ENCODE measurements at regions not wholly inside any gene's neighbourhood (a gene's known extent, or its start where the extent isn't known, plus 50 kb on each side); places are given as distances from the start of the nearest gene placed in this dataset.

DNA sequence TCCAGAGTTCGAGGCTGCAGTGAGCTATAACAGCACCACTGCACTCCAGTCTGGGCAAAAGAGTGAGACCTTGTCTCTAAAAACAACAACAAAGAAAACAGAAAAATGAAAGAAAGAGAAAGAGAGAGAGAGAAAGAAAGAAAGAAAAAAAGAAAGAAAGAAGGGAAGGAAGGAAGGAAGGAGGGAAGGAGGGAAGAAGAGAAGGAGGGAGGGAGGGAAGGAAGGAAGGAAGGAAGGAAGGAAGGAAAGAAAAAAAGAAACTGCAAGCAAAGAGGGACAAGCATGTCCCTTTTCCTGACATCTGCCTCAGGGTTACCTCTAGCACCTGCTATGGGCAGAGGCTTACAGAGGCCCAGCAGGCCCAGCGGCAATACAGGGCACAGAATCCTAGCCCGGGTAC is 475.0 kb downstream of the MIAT start:
- TF ChIP-seq, protein P1, sequence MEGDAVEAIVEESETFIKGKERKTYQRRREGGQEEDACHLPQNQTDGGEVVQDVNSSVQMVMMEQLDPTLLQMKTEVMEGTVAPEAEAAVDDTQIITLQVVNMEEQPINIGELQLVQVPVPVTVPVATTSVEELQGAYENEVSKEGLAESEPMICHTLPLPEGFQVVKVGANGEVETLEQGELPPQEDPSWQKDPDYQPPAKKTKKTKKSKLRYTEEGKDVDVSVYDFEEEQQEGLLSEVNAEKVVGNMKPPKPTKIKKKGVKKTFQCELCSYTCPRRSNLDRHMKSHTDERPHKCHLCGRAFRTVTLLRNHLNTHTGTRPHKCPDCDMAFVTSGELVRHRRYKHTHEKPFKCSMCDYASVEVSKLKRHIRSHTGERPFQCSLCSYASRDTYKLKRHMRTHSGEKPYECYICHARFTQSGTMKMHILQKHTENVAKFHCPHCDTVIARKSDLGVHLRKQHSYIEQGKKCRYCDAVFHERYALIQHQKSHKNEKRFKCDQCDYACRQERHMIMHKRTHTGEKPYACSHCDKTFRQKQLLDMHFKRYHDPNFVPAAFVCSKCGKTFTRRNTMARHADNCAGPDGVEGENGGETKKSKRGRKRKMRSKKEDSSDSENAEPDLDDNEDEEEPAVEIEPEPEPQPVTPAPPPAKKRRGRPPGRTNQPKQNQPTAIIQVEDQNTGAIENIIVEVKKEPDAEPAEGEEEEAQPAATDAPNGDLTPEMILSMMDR (IDR thresholded peaks at IDR 0.05; ENCODE audit: low read depth, low read length, missing control alignments) = no peak
- DNase-seq (ENCODE audit: low read depth) = no peak
- no peak overlapping the region for H3K4me3 ChIP-seq (ENCODE audit: low read depth, low read length)

DNA sequence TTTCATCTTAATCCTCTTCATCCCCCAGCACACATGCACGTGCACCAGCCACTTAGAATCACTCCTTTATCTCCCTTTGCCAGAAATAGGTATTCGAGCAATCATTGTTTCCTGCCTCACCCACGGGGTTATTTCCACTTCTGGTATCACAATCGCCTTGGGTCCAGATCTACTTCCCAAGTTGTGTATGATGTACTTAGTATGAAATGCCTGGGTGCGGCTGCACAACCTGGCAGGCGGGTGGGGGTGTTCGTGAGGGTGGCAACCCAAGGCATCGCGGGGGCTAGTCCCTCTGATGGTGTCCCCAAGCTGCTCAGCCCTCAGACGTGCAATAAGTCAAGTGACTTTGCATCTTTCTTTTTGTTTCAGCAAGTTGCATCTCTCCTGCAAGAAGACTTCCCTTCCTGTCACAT is 475.6 kb downstream of the MIAT start:
- TF ChIP-seq, protein P1 (IDR thresholded peaks at IDR 0.05; ENCODE audit: low read depth, low read length, missing control alignments) = no peak
- no peak overlapping the region for H3K4me3 ChIP-seq (ENCODE audit: low read depth, low read length)
- DNase-seq (ENCODE audit: low read depth) = no peak

DNA sequence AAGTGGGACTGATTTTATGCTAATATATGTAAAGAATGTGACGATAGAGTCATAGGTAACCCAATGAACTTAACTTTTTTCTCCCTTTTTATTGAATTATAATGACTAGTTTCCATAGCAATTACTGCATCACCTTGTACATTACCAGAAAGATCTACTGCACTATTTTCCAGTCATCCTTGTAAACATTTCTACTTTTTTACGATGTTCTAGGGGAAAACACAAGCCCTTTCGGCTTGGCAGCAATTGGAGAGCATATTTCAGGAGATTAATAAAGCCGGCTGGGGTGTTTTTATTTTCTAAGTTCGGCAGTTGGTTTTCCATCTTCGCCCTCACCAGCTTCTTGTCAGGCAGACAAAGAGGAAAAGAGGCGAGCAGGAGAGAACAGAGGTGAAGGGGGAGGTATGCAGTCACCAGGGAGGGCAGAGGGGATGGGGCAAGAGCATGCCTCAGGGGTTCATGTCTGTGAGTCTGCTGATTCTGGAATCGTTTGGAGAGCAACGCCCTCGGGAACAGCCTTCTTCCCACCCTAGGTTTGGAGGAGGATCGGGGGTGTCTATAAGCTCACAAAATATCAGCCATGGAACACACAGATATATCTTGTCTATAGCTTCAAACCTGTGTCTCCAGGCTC is 476.4 kb downstream of the MIAT start:
- H3K4me3 ChIP-seq (ENCODE audit: low read depth, low read length) = no peak overlapping the region
- TF ChIP-seq, protein P1 (IDR thresholded peaks at IDR 0.05; ENCODE audit: low read depth, low read length, missing control alignments) = no peak
- DNase-seq (ENCODE audit: low read depth) = no peak

DNA sequence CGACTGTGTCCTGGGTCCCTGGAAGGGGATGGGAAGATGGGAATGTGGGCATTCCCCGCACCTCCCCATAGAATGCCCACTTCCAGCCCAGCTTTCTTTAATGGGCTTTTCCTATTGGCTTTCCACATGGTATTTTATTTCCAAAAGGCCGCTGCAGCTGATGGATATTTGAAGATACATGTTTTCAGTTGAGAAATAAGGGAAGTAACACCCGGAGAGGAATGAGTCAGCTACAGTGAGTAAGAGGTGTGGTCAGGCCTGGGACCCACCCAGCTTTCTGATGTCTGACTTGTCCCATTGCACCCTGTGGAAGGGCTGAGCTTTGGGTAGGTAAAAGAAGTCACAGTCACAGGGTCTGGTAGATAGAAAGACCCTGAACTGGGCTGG is 476.9 kb downstream of the MIAT start:
- no peak overlapping the region for H3K4me3 ChIP-seq (ENCODE audit: low read depth, low read length)
- TF ChIP-seq, protein P1 (IDR thresholded peaks at IDR 0.05; ENCODE audit: low read depth, low read length, missing control alignments) = no peak
- DNase-seq (ENCODE audit: low read depth) = no peak

DNA sequence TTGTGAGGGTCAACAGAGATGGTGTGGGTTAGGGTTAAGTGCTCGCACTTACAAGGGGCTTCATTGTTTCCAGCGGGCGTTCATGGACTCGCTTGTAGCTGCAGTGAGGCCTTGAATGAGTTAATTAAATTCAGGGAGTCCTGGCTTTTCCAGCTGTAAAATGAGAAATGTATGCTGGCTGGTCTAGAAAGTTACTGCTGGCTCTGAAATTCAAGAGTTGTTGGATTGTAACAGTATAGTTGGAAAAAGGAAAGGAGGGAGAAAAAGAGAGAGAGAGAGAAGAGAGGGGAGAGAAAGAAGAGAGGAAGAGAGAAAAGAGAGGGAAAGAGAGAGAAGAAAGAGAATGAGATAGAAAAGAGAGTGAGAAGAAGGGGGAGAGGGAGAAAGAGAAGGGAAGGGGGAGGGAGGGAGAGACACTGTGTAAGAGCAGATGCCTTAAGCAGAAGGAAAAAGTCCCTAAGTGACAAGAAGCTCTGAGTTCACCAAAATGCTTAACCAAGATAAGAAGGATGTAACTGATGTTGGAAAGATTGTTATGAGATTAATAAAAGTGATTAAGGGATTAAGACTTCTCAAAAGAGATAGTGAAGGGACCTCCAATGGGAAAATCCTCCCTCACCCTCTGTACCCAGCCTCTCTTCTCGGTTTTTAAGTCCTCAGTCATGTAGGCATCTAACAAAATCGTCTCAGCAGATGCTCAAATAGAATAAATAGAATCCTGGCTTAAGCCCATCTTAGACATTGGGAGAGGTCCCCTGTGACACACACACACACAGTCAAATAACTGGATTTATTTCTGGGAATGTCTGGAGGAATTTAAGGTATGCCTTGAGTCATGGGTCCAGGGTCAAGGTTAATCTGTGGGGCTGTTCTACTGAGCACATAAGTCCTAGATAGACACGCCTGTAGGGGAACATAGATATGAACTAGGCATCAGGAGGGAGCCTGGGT is 477.9 kb downstream of the MIAT start:
- H3K4me3 ChIP-seq (ENCODE audit: low read depth, low read length) = no peak overlapping the region
- TF ChIP-seq, protein P1 (IDR thresholded peaks at IDR 0.05; ENCODE audit: low read depth, low read length, missing control alignments) = no peak
- DNase-seq (ENCODE audit: low read depth) = no peak

DNA sequence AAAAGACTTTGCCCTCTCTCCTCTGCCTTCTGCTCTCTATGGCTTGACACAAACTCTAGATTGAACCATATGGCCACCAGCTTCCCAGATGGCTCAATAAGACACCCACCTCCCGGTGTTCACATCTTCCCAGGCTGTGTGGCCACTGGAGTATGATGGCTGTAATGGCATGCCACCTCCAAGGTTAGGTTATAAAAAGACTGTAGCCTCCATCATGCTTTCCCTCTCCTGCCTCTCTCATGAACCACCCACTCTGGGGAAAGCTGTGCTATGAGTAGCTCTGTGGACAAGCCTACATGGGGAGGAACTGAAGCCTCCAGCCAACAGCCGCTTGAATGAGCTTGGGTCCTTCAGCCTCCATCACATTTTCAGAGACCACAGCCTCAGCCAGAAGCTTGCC is 479.2 kb downstream of the MIAT start:
- no peak for DNase-seq (ENCODE audit: low read depth)
- H3K4me3 ChIP-seq (ENCODE audit: low read depth, low read length) = no peak overlapping the region
- TF ChIP-seq, protein P1 (IDR thresholded peaks at IDR 0.05; ENCODE audit: low read depth, low read length, missing control alignments) = no peak
